Breast epithelium (tissue), 4 donors: ENCODE measurements at regions not wholly inside any gene's neighbourhood (a gene's known extent, or its start where the extent isn't known, plus 50 kb on each side); places are given as distances from the start of the nearest gene placed in this dataset.

Experiments used
- DNase-seq, 2 donors: peaks; one replicate each; pipeline ENCODE4 v3.0.0-alpha.2; 2019; ENCODE audit warnings: low spot score in 2 of 2
- H3K27ac ChIP-seq, 2 donors: fragments of 200-600 bp; sonication (generic) in 1 of 2; one replicate each; pipeline ENCODE4 v1.5.1; 2016 to 2019; ENCODE audit warnings: mild to moderate bottlenecking in 1 of 2
- H3K27me3 ChIP-seq, 2 donors: fragments of 200-600 bp; sonication (generic) in 1 of 2; one replicate each; pipeline versions ENCODE4 v1.5.1 to v1.6.0; 2017 to 2019; ENCODE audit warnings: control low read depth in 1 of 2, mild to moderate bottlenecking in 1 of 2
- H3K36me3 ChIP-seq: fragments of 200-600 bp; one replicate; pipeline ENCODE4 v1.5.1; 2019
- H3K4me1 ChIP-seq, 2 donors: fragments of 200-600 bp; sonication (generic); one replicate each; pipeline ENCODE4 v1.5.1; 2016 to 2019; ENCODE audit warnings: control low read depth in 1 of 2
- H3K4me3 ChIP-seq, 3 donors: fragments of 200-600 bp; sonication (generic); 1 replicate in 2 of 3; 2 replicates in 1 of 3; pipeline ENCODE4 v1.5.1; 2016 to 2019; ENCODE audit warnings: mild to moderate bottlenecking in 3 of 3, moderate library complexity in 2 of 3
- H3K9me3 ChIP-seq, 2 donors: fragments of 200-600 bp; sonication (generic) in 1 of 2; one replicate each; pipeline ENCODE4 v1.5.1; 2016 to 2019; ENCODE audit warnings: control low read depth in 1 of 2
- POLR2A ChIP-seq: fragments of 450-650 bp; IDR thresholded peaks from one replicate; pipeline ENCODE4 v1.6.1; 2016; ENCODE audit warnings: antibody characterized with exemption, mild to moderate bottlenecking, moderate library complexity
- POLR2AphosphoS5 ChIP-seq, 3 donors: sonication (generic); formaldehyde crosslinking; IDR thresholded peaks; one replicate each; pipeline ENCODE4 v1.6.1; 2017; ENCODE audit warnings: antibody characterized with exemption in 3 of 3
- intact Hi-C: fragments of 100-400 bp; cut with DNase I; formaldehyde crosslinking; loops from one replicate; pipeline ENCODE4 v1.15.1; 2023; ENCODE audit warnings: low total_unique reads
- TF ChIP-seq, protein P1 (sequence below), 3 donors: fragments of 450-650 bp; IDR thresholded peaks; one replicate each; pipeline ENCODE4 v1.5.1; 2016 to 2017; ENCODE audit warnings: antibody characterized with exemption in 3 of 3, mild to moderate bottlenecking in 3 of 3, moderate library complexity in 3 of 3

GRCh38 chr3:163347944-163348343 is 1730.4 kb downstream of the SI start:
- Histone ChIP-seq H3K4me1 (no peaks in the 10 kb centered on the region), H3K27me3 (no peaks in the 10 kb centered on the region), H3K36me3 (no peaks in the 10 kb centered on the region), H3K9me3 (no peaks in the 10 kb centered on the region), H3K4me3 (no peak overlapping the region), H3K27ac (no peak overlapping the region)
- intact Hi-C loops = no loop called here
- DNase-seq = no peak
- TF ChIP-seq POLR2A (no peak), POLR2AphosphoS5 (IDR thresholded peaks at IDR 0.05) (no peak)
- TF ChIP-seq, protein P1, sequence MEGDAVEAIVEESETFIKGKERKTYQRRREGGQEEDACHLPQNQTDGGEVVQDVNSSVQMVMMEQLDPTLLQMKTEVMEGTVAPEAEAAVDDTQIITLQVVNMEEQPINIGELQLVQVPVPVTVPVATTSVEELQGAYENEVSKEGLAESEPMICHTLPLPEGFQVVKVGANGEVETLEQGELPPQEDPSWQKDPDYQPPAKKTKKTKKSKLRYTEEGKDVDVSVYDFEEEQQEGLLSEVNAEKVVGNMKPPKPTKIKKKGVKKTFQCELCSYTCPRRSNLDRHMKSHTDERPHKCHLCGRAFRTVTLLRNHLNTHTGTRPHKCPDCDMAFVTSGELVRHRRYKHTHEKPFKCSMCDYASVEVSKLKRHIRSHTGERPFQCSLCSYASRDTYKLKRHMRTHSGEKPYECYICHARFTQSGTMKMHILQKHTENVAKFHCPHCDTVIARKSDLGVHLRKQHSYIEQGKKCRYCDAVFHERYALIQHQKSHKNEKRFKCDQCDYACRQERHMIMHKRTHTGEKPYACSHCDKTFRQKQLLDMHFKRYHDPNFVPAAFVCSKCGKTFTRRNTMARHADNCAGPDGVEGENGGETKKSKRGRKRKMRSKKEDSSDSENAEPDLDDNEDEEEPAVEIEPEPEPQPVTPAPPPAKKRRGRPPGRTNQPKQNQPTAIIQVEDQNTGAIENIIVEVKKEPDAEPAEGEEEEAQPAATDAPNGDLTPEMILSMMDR (IDR thresholded peaks at IDR 0.05) = no peak

GRCh38 chr3:163335429-163335828 is 1742.9 kb downstream of the SI start:
- H3K4me3 ChIP-seq = no peak overlapping the region
- peaks cover 7 to 18% of the 10 kb centered on the region in 2 donors for H3K9me3 ChIP-seq
- DNase-seq = no peak
- H3K27me3 ChIP-seq = no peaks in the 10 kb centered on the region
- H3K27ac ChIP-seq = no peak overlapping the region
- no peaks in the 10 kb centered on the region for H3K4me1 ChIP-seq
- intact Hi-C loops = no loop called here
- H3K36me3 ChIP-seq = no peaks in the 10 kb centered on the region
- no peak for TF ChIP-seq POLR2AphosphoS5 (IDR thresholded peaks at IDR 0.05)
- no peak for TF ChIP-seq POLR2A
- TF ChIP-seq, protein P1 (IDR thresholded peaks at IDR 0.05) = no peak

DNA sequence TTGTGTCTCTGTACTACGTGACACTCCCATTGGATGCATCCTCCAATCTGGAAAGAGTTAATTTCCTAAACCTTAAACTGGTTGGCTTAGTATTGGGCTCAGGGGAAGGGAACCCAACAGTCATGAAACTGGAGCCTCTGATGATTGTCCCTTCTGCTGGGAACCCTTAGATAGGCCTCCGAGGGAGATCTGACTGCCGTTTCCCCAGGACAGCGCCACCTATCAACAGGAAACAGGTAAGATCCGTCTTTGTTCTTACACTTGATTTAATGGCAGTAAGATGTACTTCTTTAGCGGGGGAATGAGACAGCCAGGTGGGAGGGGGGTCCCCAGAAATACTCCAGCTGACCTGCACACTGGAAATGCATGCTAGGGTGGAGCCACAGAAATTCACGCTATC is 1749.6 kb downstream of the SI start:
- Histone ChIP-seq H3K4me1 (no peaks in the 10 kb centered on the region), H3K27ac (no peak overlapping the region), H3K9me3 (peaks cover 4 to 9% of the 10 kb centered on the region in 2 donors), H3K4me3 (no peak overlapping the region), H3K27me3 (no peaks in the 10 kb centered on the region), H3K36me3 (no peaks in the 10 kb centered on the region)
- intact Hi-C loops = no loop called here
- no peak for DNase-seq
- TF ChIP-seq POLR2AphosphoS5 (IDR thresholded peaks at IDR 0.05) (no peak), POLR2A (no peak)
- TF ChIP-seq, protein P1 (IDR thresholded peaks at IDR 0.05) = no peak

GRCh38 chr3:163327086-163327485 is 1751.2 kb downstream of the SI start:
- H3K27me3 ChIP-seq = no peaks in the 10 kb centered on the region
- H3K4me1 ChIP-seq = no peaks in the 10 kb centered on the region
- no peak overlapping the region for H3K27ac ChIP-seq
- H3K9me3 ChIP-seq = peaks cover 4 to 10% of the 10 kb centered on the region in 2 donors
- intact Hi-C loops = no loop called here
- no peaks in the 10 kb centered on the region for H3K36me3 ChIP-seq
- TF ChIP-seq, protein P1 (IDR thresholded peaks at IDR 0.05) = no peak
- no peak for TF ChIP-seq POLR2A
- no peak for TF ChIP-seq POLR2AphosphoS5 (IDR thresholded peaks at IDR 0.05)
- no peak for DNase-seq
- no peak overlapping the region for H3K4me3 ChIP-seq

GRCh38 chr3:163315786-163316185 is 1762.5 kb downstream of the SI start:
- no peak for DNase-seq
- no peaks in the 10 kb centered on the region for H3K36me3 ChIP-seq
- no peak overlapping the region for H3K4me3 ChIP-seq
- H3K27me3 ChIP-seq = no peaks in the 10 kb centered on the region
- H3K27ac ChIP-seq = no peak overlapping the region
- intact Hi-C loops = no loop called here
- H3K9me3 ChIP-seq = no peaks in the 10 kb centered on the region
- H3K4me1 ChIP-seq = no peaks in the 10 kb centered on the region
- TF ChIP-seq POLR2A (no peak), POLR2AphosphoS5 (IDR thresholded peaks at IDR 0.05) (no peak)
- TF ChIP-seq, protein P1 (IDR thresholded peaks at IDR 0.05) = no peak
